B cell (primary cell): ENCODE measurements at regions not wholly inside any gene's neighbourhood (a gene's known extent, or its start where the extent isn't known, plus 50 kb on each side); places are given as distances from the start of the nearest gene placed in this dataset.

Experiments
- CTCF ChIP-seq: fragments of 200-600 bp; IDR thresholded peaks from one replicate; pipeline ENCODE4 v1.8.0; 2022; ENCODE audit warnings: antibody characterized with exemption, mild to moderate bottlenecking
- EZH2 ChIP-seq: IDR thresholded peaks from 2 replicates; pipeline ENCODE4 v1.6.1; 2012; ENCODE audit warnings: borderline replicate concordance, low read depth, mild to moderate bottlenecking, moderate library complexity, low read length; ENCODE audit not compliant: insufficient read depth, poor library complexity, severe bottlenecking

- TF ChIP-seq CTCF (no peak), EZH2 (no peak)
Observed at GRCh38 chr3:81395739-81396513, 365.5 kb downstream of the GBE1 start.
